Activated T-cell treated with anti-CD3 and anti-CD28 coated beads, Interleukin-2, amount 50 U/mL, for 48 hours (primary cell): ENCODE measurements at regions not wholly inside any gene's neighbourhood (a gene's known extent, or its start where the extent isn't known, plus 50 kb on each side); places are given as distances from the start of the nearest gene placed in this dataset.

Experiments
- DNase-seq, 2 experiments: peaks; one replicate each; pipeline ENCODE4 v3.0.0-alpha.2; 2020

DNA sequence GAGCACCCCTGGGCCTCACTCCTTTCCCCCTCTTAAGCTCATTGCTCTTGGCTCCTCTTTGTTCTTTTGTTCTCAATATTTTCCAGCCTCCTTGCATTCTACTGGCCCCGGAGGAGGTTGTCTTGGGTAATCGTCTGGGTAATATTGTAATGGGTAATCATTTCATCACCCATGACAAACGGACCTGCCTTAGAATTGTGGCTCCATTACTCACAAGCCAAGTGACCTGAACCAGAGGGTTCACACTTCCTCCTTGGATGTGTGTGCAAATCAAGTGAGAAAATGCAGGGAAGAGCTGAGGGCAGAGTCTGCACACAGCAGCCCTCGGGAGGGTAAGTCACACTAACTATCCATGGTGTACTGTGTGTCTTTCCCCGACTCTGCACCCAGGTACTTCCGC, 305.0 kb downstream of the BUD13 start:
- DNase-seq, result no peak

DNA sequence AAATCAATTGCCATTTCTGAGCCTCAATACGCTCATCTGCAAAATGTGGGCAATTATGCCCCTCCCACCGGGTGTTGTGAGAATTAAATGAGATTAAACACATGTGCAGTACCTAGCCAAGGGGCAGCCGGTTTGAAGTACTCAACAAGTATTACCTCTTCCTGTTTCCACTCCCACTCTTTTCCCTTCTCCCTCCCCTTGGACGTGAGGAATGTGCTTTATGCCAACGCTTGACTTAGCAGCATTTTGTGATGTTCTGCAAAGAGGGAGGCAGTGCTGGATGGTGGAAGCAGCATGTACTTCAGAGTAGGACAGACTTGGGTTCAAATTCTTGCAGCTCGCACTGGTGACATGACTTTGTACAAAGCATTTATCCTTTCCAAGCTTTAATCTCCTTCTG, 306.0 kb downstream of the BUD13 start:
- DNase-seq, result no peak

- no peak for DNase-seq
Observed at GRCh38 chr11:116466191-116466590, 306.6 kb downstream of the BUD13 start.

- DNase-seq, result no peak
Observed at GRCh38 chr11:116465056-116465455, 307.7 kb downstream of the BUD13 start.

DNA sequence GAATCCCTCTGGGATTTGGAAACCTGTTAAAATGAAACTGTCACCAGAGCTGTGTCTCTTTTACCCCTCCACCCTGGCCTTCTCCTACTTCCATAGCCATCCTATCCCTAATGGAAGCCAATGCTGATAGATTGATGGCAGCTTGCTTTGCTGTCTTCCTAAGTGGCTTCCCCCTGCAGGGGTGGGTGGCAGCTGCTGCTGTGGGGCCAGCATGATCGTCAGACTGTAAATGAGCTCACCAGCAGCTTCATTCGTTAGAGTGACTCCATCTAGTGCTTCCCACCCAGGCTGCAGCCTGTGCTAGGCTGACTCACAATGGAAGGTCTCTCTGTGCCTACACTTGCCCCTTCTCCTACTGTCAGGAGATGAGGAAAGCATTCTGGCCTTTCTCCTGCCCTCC, 311.0 kb downstream of the BUD13 start:
- DNase-seq, result no peak

- no peak for DNase-seq
Observed at GRCh38 chr11:116460156-116460920, 312.4 kb downstream of the BUD13 start.

- DNase-seq, result no peak
Observed at GRCh38 chr11:116459185-116460045, 313.4 kb downstream of the BUD13 start.

- no peak for DNase-seq
Observed at GRCh38 chr11:116458546-116458945, 314.2 kb downstream of the BUD13 start.

DNA sequence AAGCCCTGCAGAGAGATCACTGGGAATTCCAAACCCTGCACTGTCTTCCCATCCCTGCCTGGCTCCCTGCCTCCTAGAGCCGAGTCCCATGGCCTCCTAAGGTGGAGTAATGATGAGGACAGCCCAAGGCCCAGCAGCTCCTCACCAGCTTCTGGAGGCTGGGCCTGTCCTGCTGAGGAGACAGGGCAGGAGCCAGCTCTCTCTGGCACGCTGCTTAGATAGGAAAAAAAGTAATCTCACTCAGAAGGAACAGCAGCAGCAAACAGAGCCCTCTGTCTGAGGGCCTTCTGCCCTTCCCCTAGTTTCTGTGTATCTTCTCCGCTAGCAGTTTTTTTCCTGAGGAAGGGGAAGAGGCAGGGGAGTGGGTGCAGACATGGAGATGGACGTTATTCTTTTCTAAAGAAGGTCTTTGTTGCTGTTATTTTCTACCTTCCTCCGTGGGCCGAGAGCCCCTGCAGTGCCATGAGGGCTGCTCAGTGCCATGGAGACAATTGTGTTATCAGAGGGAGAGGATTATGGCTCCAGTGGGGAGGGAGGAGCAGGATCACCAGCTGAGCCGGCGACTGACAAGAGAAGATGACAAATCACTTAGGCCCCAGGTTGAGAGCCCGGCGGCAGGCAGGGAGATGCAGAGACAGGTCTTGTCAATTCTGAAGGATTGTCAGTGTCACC, 315.3 kb downstream of the BUD13 start:
- no peak for DNase-seq

GRCh38 chr11:116454951-116455350, 317.8 kb downstream of the BUD13 start:
- no peak for DNase-seq

- DNase-seq, result peak; percentile 29 to 40
Observed at GRCh38 chr11:116454020-116454645, 318.7 kb downstream of the BUD13 start.

DNA sequence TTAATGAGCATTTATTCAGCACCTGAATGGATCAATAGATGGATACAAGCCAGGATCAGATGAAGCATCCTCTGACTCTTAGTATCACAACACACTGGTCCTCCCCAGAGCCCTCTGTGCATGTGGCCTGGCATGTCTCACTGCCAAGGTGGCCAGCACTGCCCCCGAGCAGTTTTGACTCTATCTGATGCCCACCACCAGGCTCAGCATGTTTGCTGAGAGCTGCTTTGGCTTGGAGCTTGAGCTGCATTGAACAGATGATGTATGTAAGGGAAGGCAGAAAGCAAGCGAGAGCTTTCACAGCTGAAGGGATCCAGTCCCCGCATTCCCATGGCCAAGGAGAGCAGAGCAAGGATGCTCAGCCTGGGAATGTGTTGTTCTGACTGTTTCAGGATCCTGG, 320.3 kb downstream of the BUD13 start:
- DNase-seq, result no peak

GRCh38 chr11:116449522-116449921, 323.3 kb downstream of the BUD13 start:
- DNase-seq, result no peak

GRCh38 chr11:116446048-116446941, 326.5 kb downstream of the BUD13 start:
- DNase-seq, result no peak

DNA sequence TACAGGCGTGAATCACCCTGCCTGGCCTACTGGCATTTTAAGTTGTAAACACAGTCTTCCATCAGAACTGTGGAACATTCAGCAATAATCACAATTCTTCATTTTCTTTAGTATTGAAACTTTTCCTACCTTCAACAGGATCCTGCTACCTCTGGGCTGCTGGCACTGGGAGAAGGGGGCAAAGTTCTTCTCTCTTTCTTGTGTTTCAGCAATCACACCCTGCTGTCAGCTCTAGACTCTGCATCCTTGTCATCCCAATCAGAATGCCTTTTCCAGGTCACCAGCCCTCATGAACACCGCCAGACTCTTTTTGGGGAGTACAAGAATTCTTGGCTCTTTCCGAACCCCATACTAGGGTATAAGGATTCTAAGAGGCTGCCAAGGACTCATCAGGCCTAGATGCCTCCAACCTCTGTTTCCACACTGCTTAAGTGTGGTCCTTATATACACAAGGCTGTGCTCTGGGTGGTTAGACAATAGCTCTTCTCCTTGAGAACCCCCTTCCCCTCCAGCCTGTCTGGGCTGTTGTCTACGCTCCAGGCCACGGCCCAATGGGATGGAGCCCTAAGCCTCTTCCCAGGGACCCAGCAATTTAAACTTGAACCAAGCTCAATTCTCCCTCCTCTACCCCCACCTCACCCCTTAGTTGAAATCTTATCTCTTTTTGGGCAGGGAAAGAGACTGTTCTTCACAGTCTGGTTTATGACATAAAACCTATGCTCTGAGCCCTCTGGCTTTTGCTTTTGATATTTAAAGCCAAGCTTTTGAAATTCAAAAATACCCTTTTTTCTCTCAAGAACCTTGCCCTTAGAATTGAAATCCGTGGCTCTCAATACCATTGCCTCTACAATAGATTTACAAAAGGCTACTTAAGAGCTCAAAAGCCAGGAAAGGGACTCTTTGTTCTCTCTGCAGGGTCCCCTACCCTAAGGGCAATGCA, 327.4 kb downstream of the BUD13 start:
- DNase-seq, result no peak

DNA sequence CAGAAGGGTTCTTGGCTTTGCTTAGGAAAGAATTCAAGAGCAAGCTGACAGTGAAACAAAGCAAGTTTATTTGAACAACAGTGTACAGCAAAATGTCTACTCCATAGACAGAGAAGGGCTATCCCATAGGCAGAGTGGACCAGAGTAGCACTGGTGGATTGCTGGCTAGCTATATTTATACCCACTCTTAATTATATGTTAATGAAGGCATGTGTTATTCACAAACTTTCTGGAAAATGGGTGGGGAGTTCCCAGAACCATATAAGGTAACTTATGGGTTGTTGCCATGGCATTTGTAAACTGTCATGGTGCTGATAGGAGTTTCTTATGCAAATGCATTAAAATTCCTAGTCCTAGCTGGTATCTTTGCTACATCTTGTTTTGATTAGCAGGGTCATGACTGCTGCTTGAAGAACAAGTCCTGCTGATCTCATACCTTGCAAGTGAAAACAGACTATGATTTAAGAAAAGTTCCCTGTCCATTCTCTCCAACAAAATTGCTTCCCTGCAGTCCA, 330.5 kb downstream of the BUD13 start:
- no peak for DNase-seq

- DNase-seq, result no peak
Observed at GRCh38 chr11:116439361-116439677, 333.5 kb downstream of the BUD13 start.

GRCh38 chr11:116438651-116439360, 334.0 kb downstream of the BUD13 start:
- no peak for DNase-seq

DNA sequence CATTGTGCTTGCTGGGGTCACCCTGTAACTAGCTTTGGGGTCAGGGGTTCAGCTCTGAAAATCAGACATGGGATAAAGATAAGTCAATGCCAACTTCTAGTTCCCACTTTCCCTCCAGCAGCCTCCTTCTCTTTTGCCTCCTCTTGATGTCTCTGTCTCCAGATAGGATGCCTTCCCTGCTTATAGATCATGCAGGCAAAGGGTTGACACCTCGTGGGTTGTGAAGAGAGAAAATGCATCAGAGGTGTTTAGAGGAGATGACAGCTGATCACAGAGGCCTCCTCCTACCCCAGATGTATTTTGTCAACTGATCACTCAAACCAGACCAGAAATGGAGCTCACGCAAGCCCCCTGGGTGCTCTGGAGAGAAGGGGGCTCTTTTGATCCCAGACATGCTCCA, 337.8 kb downstream of the BUD13 start:
- DNase-seq, result no peak

GRCh38 chr11:116432301-116432700, 340.5 kb downstream of the BUD13 start:
- no peak for DNase-seq
